ENCODE measurements at regions not wholly inside any gene's neighbourhood (a gene's known extent, or its start where the extent isn't known, plus 50 kb on each side); places are given as distances from the start of the nearest gene placed in this dataset.
"Not testable (repeated sequence)": the region's sequence is repeated elsewhere in the genome, so short reads cannot be mapped to it uniquely, and the experiment has no call there.

DNA sequence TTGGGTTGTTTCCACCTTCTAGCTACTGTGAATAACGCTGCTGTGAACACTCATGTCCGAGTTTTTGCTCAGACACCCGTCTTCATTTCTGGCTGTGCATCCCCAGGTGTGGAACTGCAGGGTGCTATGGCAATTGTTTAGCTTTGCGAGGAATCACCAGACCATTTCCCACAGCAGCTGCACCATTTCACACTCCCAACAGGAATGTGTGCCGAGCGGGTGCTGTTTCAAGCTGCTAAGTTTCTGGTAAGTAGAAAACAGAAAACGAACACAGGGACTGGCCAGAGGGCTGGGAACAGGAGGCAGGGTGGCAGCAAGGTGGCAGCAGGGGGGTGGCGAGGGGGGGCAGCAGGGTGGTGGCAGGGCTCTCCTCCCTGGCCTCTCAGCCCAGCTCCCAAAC is 5437.1 kb upstream of the TPTE start:
- not testable (repeated sequence) for H3K4me1 ChIP-seq (ENCODE audit: control insufficient read depth, extremely low read depth, insufficient read depth, low read length); H3K79me2 ChIP-seq (ENCODE audit: control insufficient read depth, insufficient read depth, low read length); H3K27me3 ChIP-seq (ENCODE audit: control insufficient read depth, insufficient read depth, low read length); H4K20me1 ChIP-seq (ENCODE audit: control insufficient read depth, extremely low read depth, insufficient read depth, low read length); H3K9ac ChIP-seq (ENCODE audit: insufficient read depth, low read length); H3K36me3 ChIP-seq (ENCODE audit: control insufficient read depth, insufficient read depth, low read length); H3K4me2 ChIP-seq (ENCODE audit: extremely low read depth, insufficient read depth, low read length); H2AFZ ChIP-seq (ENCODE audit: low read length); H3K4me3 ChIP-seq (replicated peaks in 1 of 4; ENCODE audit: control extremely low read depth in 1 of 4, insufficient read depth in 1 of 4, low read depth in 3 of 4, low read length in 4 of 4); DNase-seq (ENCODE audit: low read depth in 2 of 2); H3K27ac ChIP-seq (ENCODE audit: insufficient read depth, low read length); H3K9me3 ChIP-seq (ENCODE audit: control insufficient read depth, insufficient read depth, low read depth, low read length)

DNA sequence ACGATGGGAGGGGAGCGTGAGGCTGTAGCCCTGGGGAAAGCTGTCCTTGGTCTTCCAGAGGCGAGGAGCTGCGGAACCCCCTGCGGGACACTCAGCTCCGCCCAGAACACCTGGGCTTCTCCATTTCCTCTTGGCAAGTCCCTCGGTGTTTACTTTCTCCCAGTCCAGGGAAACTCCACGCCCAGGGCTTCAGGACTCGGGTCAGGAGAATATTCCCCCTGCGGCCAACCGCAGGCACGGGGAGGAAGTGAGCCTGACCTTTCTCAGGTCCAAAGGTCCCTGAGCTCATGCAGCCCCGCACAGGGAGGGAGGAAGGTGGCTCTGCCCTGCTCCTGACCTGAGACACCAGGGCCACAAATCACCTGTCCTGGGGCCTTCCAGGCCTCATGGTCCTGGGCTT is 5435.9 kb upstream of the TPTE start:
- H3K4me2 ChIP-seq (ENCODE audit: extremely low read depth, insufficient read depth, low read length); H3K4me1 ChIP-seq (ENCODE audit: control insufficient read depth, extremely low read depth, insufficient read depth, low read length); H4K20me1 ChIP-seq (ENCODE audit: control insufficient read depth, extremely low read depth, insufficient read depth, low read length); H3K27ac ChIP-seq (ENCODE audit: insufficient read depth, low read length); H3K27me3 ChIP-seq (ENCODE audit: control insufficient read depth, insufficient read depth, low read length); H3K36me3 ChIP-seq (ENCODE audit: control insufficient read depth, insufficient read depth, low read length); H3K79me2 ChIP-seq (ENCODE audit: control insufficient read depth, insufficient read depth, low read length); H2AFZ ChIP-seq (ENCODE audit: low read length); H3K9me3 ChIP-seq (ENCODE audit: control insufficient read depth, insufficient read depth, low read depth, low read length); DNase-seq (ENCODE audit: low read depth in 2 of 2); H3K4me3 ChIP-seq (replicated peaks in 1 of 4; ENCODE audit: control extremely low read depth in 1 of 4, insufficient read depth in 1 of 4, low read depth in 3 of 4, low read length in 4 of 4); H3K9ac ChIP-seq (ENCODE audit: insufficient read depth, low read length): not testable (repeated sequence)

DNA sequence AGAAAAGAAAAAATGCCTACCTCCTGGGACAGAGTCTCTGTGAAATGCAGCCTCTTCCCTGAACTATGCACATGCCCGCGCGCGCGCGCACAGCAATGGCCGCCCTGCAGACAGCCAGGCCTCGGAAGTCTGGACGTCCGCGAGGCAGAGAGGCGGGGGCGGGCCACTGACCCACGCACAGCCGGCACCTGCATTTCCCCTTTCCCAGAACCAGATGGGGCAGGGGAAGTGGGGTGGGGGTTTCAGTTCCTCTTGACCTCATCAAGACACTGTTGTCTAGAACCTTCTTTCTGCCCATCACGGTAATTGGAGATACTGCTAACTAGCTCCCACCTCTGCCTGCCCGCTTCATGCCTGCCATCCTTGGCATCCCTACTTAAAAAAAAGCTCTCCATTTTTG is 5435.0 kb upstream of the TPTE start:
- H3K9ac ChIP-seq (ENCODE audit: insufficient read depth, low read length); H3K4me2 ChIP-seq (ENCODE audit: extremely low read depth, insufficient read depth, low read length); H3K9me3 ChIP-seq (ENCODE audit: control insufficient read depth, insufficient read depth, low read depth, low read length); H3K27ac ChIP-seq (ENCODE audit: insufficient read depth, low read length); H3K4me1 ChIP-seq (ENCODE audit: control insufficient read depth, extremely low read depth, insufficient read depth, low read length); DNase-seq (ENCODE audit: low read depth in 2 of 2); H3K79me2 ChIP-seq (ENCODE audit: control insufficient read depth, insufficient read depth, low read length); H3K36me3 ChIP-seq (ENCODE audit: control insufficient read depth, insufficient read depth, low read length); H3K27me3 ChIP-seq (ENCODE audit: control insufficient read depth, insufficient read depth, low read length); H3K4me3 ChIP-seq (replicated peaks in 1 of 4; ENCODE audit: control extremely low read depth in 1 of 4, insufficient read depth in 1 of 4, low read depth in 3 of 4, low read length in 4 of 4); H4K20me1 ChIP-seq (ENCODE audit: control insufficient read depth, extremely low read depth, insufficient read depth, low read length); H2AFZ ChIP-seq (ENCODE audit: low read length): not testable (repeated sequence)

DNA sequence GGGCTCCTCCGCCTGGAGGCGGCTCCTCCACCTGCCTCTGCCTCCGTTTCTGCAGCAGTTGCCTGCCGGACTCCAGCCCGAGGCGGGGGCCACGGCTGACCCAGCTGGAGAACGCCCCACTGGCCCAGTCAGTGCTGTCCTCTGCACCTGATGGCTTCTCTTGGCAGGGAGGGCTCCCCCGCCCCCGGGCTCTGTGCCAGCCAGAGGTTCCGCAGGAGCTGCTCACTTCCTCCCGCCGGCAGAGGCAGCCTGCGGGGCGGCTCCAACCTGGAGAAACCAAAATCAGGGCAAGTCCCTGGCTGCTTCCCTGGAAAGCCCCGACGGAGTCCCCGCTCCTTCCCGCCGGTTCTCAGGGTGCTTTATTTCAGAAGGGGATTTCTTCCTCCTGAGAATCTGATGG is 5432.6 kb upstream of the TPTE start:
- not testable (repeated sequence) for H3K79me2 ChIP-seq (ENCODE audit: control insufficient read depth, insufficient read depth, low read length); H3K4me3 ChIP-seq (replicated peaks in 1 of 4; ENCODE audit: control extremely low read depth in 1 of 4, insufficient read depth in 1 of 4, low read depth in 3 of 4, low read length in 4 of 4); H3K27ac ChIP-seq (ENCODE audit: insufficient read depth, low read length); H3K36me3 ChIP-seq (ENCODE audit: control insufficient read depth, insufficient read depth, low read length); H3K27me3 ChIP-seq (ENCODE audit: control insufficient read depth, insufficient read depth, low read length); DNase-seq (ENCODE audit: low read depth in 2 of 2); H3K4me2 ChIP-seq (ENCODE audit: extremely low read depth, insufficient read depth, low read length); H4K20me1 ChIP-seq (ENCODE audit: control insufficient read depth, extremely low read depth, insufficient read depth, low read length); H3K9me3 ChIP-seq (ENCODE audit: control insufficient read depth, insufficient read depth, low read depth, low read length); H2AFZ ChIP-seq (ENCODE audit: low read length); H3K4me1 ChIP-seq (ENCODE audit: control insufficient read depth, extremely low read depth, insufficient read depth, low read length); H3K9ac ChIP-seq (ENCODE audit: insufficient read depth, low read length)

DNA sequence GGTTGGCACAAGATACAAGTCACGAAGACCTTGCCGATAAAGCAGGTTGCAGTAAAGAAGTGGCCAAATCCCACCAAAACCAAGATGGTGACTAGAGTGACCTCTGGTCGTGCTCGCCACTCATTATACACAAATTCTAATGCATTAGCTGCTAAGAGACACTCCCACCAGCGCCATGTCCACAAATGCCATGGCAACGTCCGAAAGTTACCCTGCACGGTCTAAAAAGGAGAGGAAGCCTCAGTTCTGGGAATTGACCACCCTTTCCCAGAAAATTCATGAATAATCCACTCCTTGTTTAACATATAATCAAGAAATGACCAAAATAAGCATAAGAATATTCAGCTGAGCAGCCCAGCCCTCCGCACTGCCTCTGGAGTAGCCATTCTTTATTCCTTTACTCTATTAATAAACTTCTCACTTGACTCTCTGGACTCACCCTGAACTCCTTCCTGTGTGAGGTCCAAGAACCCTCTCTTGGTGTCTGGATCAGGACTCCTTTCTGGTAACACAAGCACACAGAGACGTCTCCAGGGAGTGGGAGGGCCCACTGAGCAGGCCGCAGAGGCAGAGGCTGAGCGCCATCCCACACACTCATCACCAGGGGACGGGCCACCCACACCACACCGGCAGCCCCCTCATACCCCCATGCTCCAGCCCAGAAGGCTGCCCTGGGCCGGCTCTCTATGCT is 5431.8 kb upstream of the TPTE start:
- not testable (repeated sequence) for H4K20me1 ChIP-seq (ENCODE audit: control insufficient read depth, extremely low read depth, insufficient read depth, low read length); H3K27ac ChIP-seq (ENCODE audit: insufficient read depth, low read length); H3K27me3 ChIP-seq (ENCODE audit: control insufficient read depth, insufficient read depth, low read length); DNase-seq (ENCODE audit: low read depth in 2 of 2); H3K9me3 ChIP-seq (ENCODE audit: control insufficient read depth, insufficient read depth, low read depth, low read length); H3K79me2 ChIP-seq (ENCODE audit: control insufficient read depth, insufficient read depth, low read length); H3K4me3 ChIP-seq (replicated peaks in 1 of 4; ENCODE audit: control extremely low read depth in 1 of 4, insufficient read depth in 1 of 4, low read depth in 3 of 4, low read length in 4 of 4); H3K4me2 ChIP-seq (ENCODE audit: extremely low read depth, insufficient read depth, low read length); H2AFZ ChIP-seq (ENCODE audit: low read length); H3K4me1 ChIP-seq (ENCODE audit: control insufficient read depth, extremely low read depth, insufficient read depth, low read length); H3K9ac ChIP-seq (ENCODE audit: insufficient read depth, low read length); H3K36me3 ChIP-seq (ENCODE audit: control insufficient read depth, insufficient read depth, low read length)

DNA sequence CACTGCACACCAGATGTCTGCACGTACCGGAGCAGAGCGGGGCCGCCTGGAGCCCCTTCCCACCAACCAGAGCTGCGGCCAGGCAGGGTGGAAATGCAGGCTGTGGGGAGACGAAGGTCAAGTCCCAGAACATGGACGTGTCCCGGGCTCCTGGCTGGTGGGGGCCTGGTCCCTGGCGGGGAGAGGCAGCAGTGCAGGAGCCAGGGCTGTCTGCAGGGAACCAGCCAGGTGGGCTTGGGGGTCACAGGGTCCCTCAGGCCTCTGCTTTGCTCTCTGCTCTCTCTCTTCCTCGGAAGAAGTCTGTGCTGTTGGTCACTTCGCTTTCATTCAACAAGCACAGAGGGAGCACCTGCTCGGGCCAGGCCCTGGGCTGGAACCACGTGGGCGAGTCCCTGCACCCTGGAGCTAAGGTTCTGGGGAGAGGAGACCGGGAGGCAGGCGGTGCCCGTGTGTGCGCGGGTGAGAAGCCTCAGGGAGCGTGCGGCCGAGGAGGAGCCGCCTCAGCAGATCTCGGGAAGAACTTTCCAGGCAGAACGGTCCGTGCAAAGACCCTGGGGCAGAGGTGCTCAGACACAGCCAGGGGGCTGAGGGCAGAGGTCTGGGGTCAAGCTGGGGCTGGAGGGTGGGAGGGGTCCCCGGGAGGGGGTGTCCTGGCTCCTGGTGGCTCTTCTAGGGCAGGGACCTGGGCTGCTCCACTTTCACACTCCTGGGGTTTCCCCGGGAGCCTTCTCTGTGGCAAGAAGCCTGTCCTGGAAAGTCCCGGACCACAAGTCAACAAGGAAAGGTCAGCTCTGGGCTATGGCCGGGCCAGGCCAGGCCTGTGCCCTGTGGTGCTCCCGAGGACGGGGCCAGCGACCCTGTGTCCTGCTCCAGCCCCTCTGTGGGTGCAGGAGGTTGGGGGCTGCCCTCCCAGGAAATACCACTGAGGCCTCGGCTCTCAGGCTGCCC is 5431.0 kb upstream of the TPTE start:
- H3K27me3 ChIP-seq (ENCODE audit: control insufficient read depth, insufficient read depth, low read length); H3K9ac ChIP-seq (ENCODE audit: insufficient read depth, low read length): not testable (repeated sequence)

More for the DNA sequence above, 5431.0 kb upstream of the TPTE start:
- not testable (repeated sequence) for H2AFZ ChIP-seq (ENCODE audit: low read length); H3K27ac ChIP-seq (ENCODE audit: insufficient read depth, low read length); H3K4me2 ChIP-seq (ENCODE audit: extremely low read depth, insufficient read depth, low read length); H3K9me3 ChIP-seq (ENCODE audit: control insufficient read depth, insufficient read depth, low read depth, low read length); H4K20me1 ChIP-seq (ENCODE audit: control insufficient read depth, extremely low read depth, insufficient read depth, low read length); H3K36me3 ChIP-seq (ENCODE audit: control insufficient read depth, insufficient read depth, low read length); DNase-seq (ENCODE audit: low read depth in 2 of 2); H3K79me2 ChIP-seq (ENCODE audit: control insufficient read depth, insufficient read depth, low read length); H3K4me3 ChIP-seq (replicated peaks in 1 of 4; ENCODE audit: control extremely low read depth in 1 of 4, insufficient read depth in 1 of 4, low read depth in 3 of 4, low read length in 4 of 4); H3K4me1 ChIP-seq (ENCODE audit: control insufficient read depth, extremely low read depth, insufficient read depth, low read length)
